ENCODE measurements at regions not wholly inside any gene's neighbourhood (a gene's known extent, or its start where the extent isn't known, plus 50 kb on each side); places are given as distances from the start of the nearest gene placed in this dataset.

DNA sequence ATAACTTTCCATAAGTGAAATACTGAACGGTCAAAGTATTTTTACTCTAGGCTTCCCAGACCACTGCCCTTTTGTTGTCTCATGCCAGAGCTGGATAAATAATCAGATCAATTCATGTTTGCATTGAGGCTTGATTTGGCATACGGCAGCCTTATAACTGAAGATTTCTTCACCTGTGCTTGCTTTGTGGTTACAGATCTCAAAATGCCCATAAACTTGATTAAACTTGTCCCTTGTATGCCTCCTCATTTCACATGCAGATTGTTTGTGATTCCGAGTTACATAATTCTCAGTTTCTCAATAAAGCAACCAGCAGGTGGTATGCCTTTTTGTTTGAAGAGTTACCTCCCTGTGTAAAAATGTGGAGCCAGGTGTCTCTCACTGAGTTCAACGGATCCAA is 211.4 kb upstream of the LRIG1 start:
- no peak for DNase-seq (ENCODE audit: low spot score)
- in situ Hi-C loops (cut with MboI; ENCODE audit: low pct_unique_long_range_greater_than_20kb, low sequenced_read_pairs, unreplicated experiment) = no loop called here
- TF ChIP-seq, protein P1, sequence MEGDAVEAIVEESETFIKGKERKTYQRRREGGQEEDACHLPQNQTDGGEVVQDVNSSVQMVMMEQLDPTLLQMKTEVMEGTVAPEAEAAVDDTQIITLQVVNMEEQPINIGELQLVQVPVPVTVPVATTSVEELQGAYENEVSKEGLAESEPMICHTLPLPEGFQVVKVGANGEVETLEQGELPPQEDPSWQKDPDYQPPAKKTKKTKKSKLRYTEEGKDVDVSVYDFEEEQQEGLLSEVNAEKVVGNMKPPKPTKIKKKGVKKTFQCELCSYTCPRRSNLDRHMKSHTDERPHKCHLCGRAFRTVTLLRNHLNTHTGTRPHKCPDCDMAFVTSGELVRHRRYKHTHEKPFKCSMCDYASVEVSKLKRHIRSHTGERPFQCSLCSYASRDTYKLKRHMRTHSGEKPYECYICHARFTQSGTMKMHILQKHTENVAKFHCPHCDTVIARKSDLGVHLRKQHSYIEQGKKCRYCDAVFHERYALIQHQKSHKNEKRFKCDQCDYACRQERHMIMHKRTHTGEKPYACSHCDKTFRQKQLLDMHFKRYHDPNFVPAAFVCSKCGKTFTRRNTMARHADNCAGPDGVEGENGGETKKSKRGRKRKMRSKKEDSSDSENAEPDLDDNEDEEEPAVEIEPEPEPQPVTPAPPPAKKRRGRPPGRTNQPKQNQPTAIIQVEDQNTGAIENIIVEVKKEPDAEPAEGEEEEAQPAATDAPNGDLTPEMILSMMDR (IDR thresholded peaks at IDR 0.05; ENCODE audit: extremely low read depth, insufficient read depth, missing control alignments) = no peak

DNA sequence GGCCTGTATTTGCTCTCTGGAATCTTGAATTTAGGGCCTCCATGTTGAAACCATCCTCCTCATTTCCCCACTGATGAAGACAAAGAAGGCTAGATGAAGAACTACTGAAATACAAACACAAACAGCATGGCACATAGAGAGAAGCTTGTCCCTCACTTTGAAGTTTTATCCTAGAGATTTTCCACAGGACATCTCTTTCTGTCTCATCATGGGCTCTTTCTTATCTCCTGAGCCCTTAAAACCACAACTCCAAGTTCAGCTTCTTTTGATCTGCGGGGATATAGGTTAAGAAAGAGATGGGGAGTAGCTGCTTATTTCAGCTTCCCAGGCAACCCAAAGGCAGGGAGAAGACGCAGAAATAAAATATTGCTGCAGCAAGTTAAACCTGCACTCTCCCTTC is 213.1 kb upstream of the LRIG1 start:
- TF ChIP-seq, protein P1 (IDR thresholded peaks at IDR 0.05; ENCODE audit: extremely low read depth, insufficient read depth, missing control alignments) = no peak
- in situ Hi-C loops (cut with MboI; ENCODE audit: low pct_unique_long_range_greater_than_20kb, low sequenced_read_pairs, unreplicated experiment) = no loop called here
- no peak for DNase-seq (ENCODE audit: low spot score)

GRCh38 chr3:66715806-66716205 is 215.0 kb upstream of the LRIG1 start:
- in situ Hi-C loops (cut with MboI; ENCODE audit: low pct_unique_long_range_greater_than_20kb, low sequenced_read_pairs, unreplicated experiment) = no loop called here
- no peak for DNase-seq (ENCODE audit: low spot score)
- TF ChIP-seq, protein P1 (IDR thresholded peaks at IDR 0.05; ENCODE audit: extremely low read depth, insufficient read depth, missing control alignments) = no peak

- in situ Hi-C loops (cut with MboI; ENCODE audit: low pct_unique_long_range_greater_than_20kb, low sequenced_read_pairs, unreplicated experiment) = no loop called here
- TF ChIP-seq, protein P1 (IDR thresholded peaks at IDR 0.05; ENCODE audit: extremely low read depth, insufficient read depth, missing control alignments) = no peak
- DNase-seq (ENCODE audit: low spot score) = no peak
These were observed 217.0 kb upstream of the LRIG1 start for GRCh38 chr3:66717806-66718205.

DNA sequence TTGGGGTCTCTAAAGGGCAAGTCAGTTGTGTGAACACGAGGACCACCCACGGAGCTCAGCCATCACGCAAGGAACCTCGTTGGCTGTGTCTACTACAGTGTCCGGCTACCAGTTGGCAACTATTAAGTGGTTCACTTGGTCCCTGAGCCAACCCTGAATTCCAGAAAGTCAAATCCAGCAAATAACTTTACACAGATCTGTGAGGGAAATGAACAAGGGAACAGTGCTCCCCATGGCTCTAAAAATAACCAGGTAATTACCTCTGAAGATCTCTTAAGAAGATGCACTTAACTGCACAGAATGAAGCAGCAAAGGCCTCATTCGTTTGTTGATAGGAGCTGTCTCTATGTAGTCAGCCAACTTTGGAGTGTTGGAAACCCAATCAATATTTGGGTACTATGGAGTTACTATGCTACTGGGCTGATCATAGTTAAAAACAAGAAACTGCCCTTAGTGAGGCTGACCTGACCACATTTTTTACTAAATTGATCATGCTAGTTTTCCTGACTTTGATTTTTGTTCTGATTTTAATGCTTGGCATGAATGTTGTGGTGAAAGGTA is 219.1 kb upstream of the LRIG1 start:
- no peak for DNase-seq (ENCODE audit: low spot score)
- TF ChIP-seq, protein P1 (IDR thresholded peaks at IDR 0.05; ENCODE audit: extremely low read depth, insufficient read depth, missing control alignments) = no peak
- in situ Hi-C loops (cut with MboI; ENCODE audit: low pct_unique_long_range_greater_than_20kb, low sequenced_read_pairs, unreplicated experiment) = no loop called here

- no peak for DNase-seq (ENCODE audit: low spot score)
- in situ Hi-C loops (cut with MboI; ENCODE audit: low pct_unique_long_range_greater_than_20kb, low sequenced_read_pairs, unreplicated experiment) = no loop called here
- TF ChIP-seq, protein P1 (IDR thresholded peaks at IDR 0.05; ENCODE audit: extremely low read depth, insufficient read depth, missing control alignments) = no peak
These were observed 219.7 kb upstream of the LRIG1 start for GRCh38 chr3:66720508-66720907.

DNA sequence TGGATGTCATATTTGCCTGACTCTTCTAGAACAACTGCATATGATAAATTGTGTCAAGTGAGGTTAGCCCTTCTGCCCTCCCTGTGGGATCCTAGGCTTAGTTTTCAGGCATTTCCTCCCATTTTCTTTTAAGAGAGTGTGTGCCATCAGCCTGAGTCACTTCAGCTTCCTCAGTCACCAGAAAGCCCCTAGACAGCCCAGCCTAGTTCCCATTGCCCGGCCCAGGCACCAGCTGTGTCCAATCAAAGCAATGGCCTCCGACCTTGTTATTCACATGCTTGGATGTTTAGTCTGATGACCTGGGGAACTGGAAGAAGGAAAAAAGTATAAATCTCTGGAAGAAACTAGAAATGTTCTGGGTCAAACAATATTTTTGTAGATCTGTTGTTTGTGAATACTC is 221.9 kb upstream of the LRIG1 start:
- in situ Hi-C loops (cut with MboI; ENCODE audit: low pct_unique_long_range_greater_than_20kb, low sequenced_read_pairs, unreplicated experiment) = no loop called here
- no peak for DNase-seq (ENCODE audit: low spot score)
- TF ChIP-seq, protein P1 (IDR thresholded peaks at IDR 0.05; ENCODE audit: extremely low read depth, insufficient read depth, missing control alignments) = no peak

All from GM13977 (cell line).